NCI-H82 treated with DMSO at 0.1 percent for 48 hours (cell line): ENCODE measurements at regions not wholly inside any gene's neighbourhood (a gene's known extent, or its start where the extent isn't known, plus 50 kb on each side); places are given as distances from the start of the nearest gene placed in this dataset.

ENCODE experiments used
- DNase-seq: peaks from one replicate; lab custom pipeline; 2025; ENCODE audit not compliant: unreplicated experiment; lab: John Stamatoyannopoulos, UW

DNA sequence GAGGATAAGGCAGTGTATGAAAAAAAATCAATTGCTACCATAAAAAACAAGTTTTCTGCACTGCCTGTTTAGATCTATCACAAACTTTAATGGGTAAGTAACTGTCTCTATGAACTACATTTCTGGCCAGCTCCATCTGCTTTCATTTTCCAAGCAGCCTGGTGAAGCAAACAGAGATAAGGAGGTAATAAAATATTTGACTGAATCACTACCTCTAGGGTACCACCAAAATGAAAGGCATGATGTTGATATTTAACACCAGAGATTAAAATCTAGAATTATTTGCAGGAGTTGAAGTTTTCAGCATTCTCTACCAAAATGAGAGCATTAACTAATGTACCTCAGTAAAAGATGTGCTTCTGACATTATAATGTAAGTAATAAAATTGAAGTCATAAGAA is 863.5 kb upstream of the MGAT4C start:
- no peak for DNase-seq

DNA sequence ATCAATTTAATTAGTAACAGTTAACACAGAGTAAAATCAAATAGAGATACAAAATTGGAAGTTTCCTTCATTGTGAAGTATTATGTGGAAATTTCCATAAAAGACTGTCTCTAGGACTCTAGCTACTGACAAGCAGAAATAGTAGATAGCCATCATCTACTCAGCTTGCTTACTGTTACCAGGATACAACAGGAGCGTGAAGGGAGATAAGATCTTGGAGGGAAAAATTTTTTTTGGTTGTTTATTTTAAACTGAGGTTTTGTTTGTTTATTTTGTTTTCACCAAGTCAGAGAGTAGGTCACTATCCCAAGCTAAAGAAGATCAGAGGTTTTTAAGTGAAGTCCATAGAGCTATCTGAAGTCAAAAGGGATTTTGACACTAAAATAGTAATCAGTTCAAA is 861.3 kb upstream of the MGAT4C start:
- no peak for DNase-seq

DNA sequence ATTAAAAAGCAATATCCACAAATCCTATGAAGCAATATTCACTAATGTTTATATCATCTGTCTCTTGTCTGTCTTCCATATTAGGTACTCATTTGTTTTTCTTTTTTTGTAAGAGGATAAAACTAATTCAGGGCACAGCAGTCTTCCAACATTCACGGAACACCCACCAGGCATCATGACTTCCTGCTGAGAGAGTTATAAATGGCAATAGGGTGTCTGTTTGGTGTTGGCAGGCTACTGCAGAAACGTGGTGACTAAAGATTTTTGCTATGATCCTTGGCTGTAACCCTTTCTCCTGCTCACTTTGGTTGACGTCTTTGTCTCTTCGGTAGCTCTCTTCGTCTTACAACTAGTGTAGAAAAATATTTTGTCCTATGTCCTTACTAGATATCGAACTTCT is 860.6 kb upstream of the MGAT4C start:
- DNase-seq, result no peak

DNA sequence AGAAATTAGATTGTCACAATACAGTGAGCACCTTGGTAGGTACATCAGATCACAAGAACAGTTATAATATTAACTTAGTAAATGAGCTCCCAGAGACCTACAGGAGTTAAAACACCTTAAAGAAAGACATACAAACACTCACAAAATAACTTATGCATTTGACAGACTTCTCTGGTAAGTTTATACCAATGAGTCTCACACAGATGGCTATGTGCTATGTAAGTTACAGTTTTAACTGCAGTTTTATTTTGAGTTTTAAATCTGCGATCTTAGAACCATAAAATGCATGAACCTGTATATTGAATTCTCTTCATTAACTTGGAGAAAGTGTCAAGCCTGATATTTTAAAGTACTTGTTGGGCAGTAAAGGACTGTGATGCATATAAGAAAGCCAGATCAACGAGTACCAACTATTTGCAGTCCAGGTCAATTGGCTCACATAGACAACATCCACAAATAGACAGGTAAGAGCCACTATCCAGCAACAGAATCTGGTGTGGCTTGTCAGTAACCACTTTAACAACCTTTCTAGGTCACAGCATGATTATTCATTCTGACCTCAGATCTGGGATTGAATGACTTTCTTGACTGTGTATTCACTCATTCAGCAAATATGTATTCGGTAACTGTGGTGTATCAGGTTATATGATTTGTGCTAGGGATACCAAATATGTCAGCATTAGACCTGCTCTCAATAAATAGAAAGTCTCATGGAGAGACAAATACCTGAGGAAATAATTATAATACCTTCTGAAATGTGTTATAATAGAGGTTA is 856.6 kb upstream of the MGAT4C start:
- DNase-seq, result no peak

DNA sequence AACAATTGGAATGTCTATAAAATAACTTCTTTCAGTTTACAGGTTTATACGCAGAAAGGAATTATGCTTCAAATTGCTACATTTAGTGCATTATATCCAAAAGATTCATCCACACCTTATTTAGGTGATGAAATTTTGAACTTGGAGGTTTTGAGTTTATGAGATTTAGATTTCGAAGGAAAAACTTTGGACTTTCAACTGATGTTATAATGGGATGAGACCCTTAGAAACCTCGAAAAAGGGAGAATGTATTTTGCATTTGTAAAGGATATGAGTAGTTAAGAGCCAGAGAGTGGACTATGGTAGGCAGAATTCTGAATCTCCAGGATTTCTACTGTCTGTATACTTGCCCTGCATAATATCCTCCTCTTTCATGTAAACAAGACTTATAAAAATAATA is 851.6 kb upstream of the MGAT4C start:
- no peak for DNase-seq

DNA sequence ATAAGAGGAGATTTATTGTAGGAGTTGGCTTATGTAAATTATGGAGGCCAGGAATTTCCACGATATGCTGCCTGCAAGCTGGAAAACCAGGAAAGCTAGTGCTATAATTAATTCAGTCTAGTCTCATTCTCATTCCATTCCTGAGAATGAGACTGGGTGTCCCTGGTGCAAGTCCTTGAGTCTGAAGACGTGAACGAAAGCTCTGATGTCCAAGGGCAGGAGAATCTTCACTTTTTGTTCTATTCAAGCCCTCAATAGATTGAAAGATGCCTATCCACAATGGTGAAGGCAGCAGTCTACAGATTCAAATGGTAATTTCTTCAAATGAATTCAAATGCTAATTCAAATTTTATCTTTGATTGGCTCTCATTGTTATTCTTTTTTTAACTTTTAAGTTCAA is 851.1 kb upstream of the MGAT4C start:
- no peak for DNase-seq

DNA sequence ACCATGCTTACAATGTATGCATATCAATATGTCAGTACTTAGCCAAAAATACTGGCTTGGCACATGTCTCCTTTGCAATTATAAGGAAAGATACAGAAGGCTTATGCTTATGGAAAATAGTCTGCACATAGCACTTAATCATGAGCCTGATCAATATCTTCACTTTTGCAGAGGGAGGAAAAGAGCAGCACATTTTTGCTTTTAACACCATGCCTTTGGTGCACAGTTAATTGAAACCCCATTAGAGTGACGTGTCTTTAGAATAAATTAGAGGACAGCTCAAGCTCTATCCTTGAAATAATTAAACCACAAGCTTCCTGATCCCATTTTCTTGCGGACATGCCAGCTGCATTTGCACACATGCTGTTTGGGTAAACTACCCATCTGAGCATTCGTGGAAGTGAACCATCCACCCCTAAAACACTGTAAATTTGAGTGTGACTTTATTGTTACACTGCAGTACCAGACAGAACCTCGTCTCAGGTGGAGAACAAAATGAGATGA is 839.9 kb upstream of the MGAT4C start:
- DNase-seq, result peak; percentile 62

DNA sequence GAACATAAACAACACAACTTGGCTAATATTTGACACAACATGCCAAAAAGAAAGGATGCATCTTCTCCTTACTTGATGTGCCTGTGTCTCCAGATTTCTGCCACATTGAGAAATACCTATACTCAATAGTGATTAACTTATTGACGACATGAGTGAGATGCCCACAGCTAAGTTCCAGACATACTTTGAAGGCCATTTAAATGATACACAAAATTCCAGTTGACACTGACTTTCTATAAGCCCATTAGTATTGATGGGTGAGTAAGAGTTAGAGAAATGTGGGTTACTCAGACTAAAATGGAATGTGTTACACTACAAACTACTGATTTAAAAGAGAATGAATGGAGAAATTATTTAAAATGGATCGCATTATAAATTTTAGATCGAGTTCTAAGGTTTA is 838.2 kb upstream of the MGAT4C start:
- no peak for DNase-seq

DNA sequence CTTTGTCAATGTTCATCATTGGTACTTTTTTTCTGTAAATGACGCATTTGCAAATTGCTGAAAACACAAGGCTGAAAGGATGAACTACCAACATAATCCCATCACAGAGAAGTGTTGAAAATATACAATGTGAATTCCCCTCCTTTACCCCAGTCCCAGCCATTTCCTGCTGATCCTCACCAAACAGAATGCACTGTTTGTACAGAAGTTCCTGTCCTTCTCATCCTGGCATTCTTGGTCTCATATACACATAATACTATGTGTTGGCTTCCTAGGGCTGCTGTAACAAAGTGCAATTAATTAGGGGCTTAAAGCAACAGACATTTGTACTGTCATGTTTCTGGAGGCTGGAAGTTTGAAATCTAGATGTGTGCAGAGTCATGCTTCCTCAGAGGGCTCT is 836.2 kb upstream of the MGAT4C start:
- DNase-seq, result no peak

DNA sequence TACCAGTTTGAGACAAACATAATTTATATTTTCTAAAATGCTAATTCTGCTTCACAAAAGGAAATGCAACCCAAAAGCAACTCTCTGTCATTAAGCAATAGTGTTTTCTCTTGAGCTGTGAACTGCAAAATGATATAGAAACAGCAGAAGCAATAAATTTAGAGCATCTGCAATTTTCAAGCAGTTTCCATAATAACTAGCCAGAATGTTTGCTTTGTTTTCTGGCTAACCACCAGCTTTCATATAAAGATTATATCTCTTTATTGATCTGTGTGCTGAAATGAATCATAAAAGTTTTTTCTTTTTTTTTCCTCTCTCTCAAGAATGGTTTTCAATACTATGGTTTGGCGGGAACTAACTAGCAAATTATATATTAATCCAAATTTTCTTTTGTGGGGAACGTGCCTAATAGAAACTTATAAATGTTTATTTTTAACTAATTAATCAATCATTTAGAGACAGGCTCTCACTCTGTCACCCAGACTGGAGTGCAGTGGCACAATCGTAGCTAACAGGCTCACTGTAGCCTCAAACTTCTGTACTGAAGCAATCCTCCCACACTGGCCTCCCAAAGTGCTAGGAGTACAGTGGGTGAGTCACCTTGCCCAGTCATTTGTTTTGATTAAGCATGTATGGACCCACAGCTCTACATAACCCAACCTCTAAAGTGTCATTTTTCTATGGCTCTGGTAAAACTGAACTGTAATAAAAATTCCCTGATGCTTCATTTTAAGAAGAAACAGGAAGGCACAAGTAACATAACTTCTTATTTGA is 830.1 kb upstream of the MGAT4C start:
- DNase-seq, result no peak

DNA sequence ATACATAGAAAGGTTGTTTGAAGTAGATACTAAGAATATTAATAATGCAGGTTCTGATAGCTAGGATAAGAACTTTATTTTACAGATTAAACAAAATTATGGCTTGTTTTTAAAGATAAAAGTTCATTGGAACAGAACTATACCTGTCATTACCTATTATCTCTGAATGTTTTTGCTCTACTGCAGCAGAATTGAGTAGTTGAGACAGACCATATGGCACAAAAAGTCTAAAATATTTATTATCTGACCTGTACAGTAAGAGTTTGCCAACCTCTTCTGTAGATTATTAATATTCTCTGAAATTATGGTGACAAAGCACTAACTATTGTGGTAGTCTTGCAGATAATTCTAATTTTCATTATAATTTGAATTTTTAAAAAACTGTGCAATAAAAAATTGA is 829.1 kb upstream of the MGAT4C start:
- DNase-seq, result no peak

DNA sequence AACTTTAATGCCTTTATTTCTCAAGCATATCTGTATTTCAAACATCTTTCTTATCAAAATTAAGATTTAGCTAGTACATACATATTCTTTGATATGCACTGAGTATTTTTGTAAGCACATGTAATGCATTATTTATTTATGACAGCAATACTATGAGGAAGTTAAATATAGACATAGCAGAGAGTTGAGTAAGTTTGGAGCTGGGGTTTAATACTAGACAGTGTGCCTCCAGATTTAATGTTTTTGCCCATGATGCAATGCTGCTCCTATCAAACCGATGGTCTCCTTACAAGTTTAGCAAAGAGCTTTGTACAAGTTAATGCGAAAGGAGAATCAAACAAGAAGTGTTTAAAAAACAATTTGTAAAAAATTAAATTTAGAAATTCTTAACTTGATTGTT is 826.6 kb upstream of the MGAT4C start:
- DNase-seq, result no peak

DNA sequence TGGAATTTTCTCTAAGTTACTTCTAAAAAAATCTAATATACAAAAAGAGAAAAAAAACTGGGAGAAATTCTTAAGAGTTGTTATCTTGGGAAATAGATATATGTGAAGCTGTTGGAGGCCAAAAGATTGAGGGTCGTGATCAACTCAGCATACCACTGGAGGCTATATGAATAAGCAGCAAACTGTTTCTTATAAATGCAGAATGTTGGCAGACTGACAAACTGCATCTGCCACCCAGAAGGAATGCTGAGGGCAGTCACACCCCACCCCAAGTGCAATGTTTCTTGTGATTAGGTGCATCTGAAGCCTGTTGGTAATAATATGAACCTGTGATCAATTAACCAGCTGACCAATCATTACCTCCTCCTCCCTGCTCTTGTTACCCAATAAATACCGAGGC is 818.6 kb upstream of the MGAT4C start:
- no peak for DNase-seq

DNA sequence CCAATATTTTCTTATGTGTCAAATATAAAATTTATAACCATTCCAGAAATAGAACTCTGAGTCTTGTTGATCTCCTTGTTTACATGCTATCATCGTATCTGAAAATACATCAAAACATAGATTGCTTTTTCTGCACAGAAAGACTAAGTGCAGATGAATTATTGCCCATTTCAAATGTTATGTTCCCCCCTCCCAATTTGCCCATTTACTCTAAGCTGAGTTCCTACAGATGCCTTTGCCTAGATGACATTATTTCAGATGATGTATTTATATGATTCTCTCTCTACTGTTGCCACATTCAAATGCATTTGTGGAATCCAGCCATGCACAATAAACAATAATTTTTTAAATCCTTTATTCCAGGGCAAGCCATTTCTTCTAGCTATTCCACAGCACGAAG is 810.1 kb upstream of the MGAT4C start:
- DNase-seq, result no peak

DNA sequence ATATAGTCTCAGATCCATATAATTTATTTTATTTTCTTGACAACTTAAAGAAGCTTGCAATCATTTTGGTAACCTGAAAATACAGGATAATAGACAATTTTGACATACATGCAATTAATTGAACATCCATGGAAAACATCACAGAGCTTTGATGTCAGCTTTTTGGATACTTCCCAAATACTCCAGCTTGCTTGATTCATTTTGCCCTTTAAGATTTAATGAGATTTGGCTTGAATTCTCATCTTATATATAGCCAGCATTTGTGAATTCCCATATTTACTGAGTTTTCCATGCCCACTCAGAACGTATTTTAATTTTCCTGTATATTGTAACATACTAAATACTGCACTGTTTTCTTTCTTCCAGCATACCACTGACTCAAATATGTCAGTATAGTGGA is 803.0 kb upstream of the MGAT4C start:
- no peak for DNase-seq

DNA sequence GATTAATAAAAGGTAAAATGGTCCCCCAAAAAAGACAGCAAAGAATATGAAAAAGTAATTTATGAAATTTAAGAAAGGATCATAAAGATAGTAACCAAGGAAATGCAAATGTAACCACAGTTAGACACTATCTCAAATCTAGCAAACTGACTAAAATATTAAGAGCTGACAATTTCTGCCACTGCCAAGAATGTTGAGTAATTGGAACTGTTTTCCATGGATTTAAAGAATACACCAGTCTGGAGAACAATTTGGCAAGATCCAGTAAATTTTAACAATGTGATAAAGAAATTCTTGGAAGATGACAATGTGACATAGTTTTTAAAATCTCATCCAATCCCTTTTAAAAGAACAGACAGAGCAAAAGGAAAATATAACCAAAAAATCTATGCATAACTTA is 798.0 kb upstream of the MGAT4C start:
- DNase-seq, result no peak

DNA sequence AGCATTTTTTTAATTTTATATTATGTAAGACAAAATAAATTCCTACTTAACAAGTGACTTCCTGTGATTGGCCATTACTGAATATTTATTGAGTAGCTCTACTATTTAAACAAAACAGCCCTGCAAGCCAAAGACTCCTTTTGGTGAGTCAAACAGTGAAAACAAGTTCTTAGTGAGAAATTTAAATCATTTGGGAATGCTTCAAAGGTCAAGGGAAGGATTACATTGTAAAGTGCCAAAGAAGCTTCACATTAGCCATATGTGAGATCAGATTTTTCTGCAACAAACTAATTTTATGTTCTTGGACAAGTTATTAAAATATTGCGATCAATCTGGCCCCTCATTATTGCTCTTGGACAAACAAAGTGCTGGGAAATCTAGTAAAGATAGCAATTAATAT is 795.4 kb upstream of the MGAT4C start:
- DNase-seq, result no peak

DNA sequence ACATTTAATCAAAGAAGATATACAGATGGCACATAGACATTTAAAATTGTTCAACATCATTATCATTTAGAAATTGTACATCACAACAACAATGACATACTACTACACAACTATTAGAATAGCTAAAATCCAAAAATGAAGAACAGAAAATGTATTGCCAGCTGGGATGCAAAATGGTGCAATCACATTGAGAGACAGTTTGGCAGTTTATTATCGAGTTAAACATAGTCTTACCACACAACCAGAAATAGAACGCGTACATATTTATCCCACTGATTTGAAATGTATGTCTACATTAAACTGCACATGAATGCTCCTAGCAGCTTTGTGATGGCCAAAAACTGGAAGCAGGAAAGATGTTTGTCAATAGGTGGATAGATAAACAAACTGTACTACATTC is 791.5 kb upstream of the MGAT4C start:
- DNase-seq, result no peak

DNA sequence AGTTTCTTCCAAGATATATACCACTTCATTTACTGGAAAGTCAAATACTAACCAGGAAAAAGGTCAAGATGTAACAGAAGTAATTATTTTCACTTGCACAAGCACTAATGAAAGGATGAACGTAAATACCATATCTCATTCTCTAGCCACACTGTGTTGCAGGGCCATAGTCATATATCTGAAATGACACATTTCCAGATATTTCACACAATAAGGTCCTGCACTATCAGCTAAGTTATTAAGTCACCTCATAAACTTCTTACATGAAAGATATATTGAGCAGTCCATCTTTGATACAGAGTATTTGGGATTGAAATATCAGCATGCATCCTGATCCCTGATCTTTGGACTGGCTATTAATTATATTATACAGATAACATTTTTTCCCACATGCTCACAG is 783.3 kb upstream of the MGAT4C start:
- no peak for DNase-seq

DNA sequence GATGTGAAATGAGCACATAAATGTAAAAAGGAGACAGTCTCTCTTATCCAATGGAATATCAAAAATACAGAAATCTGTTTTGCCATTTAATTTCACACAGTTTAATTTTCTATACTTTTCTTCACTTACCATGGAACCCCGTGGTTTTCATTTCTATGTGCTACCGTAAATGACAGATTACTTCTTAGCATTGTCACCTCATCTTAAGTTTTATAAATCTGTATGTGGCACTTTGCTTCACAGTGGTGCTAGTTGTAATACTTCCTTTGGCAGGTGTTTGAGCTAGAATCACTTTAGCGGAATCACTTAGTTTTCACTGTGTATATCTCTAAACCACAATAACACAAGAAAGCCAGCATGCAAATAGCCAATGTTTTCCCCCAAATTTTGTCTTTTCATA is 781.9 kb upstream of the MGAT4C start:
- DNase-seq, result no peak

DNA sequence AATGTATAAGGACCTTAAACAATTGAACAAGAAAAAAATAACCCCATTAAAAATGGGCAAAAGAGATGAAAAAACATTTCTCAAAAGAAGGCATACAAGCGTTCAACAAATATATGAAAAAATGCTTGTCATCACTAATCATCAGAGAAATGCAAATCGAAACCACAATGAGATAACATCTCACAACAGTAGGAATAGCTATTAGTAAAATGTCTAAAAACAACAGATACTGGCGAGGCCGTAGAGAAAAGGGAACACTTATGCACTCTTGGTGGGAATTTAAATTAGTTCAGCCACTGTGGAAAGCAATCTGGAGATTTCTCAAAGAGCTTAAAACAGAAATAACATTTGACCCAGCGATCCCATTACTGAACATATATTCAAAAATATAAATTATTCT is 769.8 kb upstream of the MGAT4C start:
- DNase-seq, result no peak

DNA sequence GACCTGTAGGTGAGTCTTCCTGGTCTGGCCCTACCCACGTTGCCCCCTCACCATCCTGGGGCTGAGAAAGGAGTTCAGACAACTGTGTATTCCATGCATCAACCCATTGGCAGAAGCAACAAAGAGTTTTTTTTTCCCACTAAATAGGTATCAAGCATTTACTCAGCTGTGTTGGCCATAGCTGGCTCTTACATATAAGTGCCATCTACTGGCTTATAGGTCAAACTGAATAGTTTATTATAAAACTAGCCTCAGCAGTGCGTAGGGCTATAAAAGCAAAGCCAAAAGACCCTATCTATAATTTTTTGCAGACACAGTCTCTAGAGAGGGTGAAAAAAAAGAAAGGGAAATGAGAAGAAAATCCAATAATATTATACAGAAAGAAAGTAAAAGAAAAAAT is 765.2 kb upstream of the MGAT4C start:
- DNase-seq, result no peak

DNA sequence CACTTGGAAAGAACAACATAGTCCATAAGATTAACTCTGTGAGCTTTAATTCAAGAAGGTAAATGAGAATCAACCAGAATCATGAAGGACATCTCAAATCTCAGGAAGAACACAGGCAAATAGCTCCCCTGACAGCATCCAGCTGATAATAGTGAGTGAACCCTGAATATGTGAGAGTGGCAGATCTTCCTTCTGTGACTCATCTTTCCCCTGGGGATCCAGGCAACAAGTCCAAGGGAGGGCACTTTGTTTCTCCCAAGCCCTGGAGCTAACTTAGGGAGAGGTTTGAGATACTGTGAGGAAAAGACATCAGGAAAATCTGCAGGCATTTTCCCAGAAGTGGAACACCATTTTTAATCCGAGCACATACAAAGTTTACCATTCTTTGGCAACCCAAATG is 763.9 kb upstream of the MGAT4C start:
- no peak for DNase-seq
